Loucy (cell line): ENCODE measurements at regions not wholly inside any gene's neighbourhood (a gene's known extent, or its start where the extent isn't known, plus 50 kb on each side); places are given as distances from the start of the nearest gene placed in this dataset.

Experiments used
- H2AFZ ChIP-seq: fragments of 200-600 bp; sonication (generic); 2 replicates; pipeline ENCODE4 v1.6.0; 2016; ENCODE audit warnings: antibody characterized with exemption, mild to moderate bottlenecking, low read length, moderate library complexity
- H3F3A ChIP-seq: fragments of 200-600 bp; 2 replicates; pipeline ENCODE4 v1.6.0; 2016; ENCODE audit warnings: antibody characterized with exemption, low read depth, mild to moderate bottlenecking
- H3K27me3 ChIP-seq: fragments of 200-600 bp; sonication (generic); 2 replicates; pipeline ENCODE4 v1.6.1; 2014; ENCODE audit warnings: low read length, mild to moderate bottlenecking; ENCODE audit not compliant: insufficient read depth, poor library complexity, severe bottlenecking
- H3K36me3 ChIP-seq: fragments of 200-600 bp; sonication (generic); 2 replicates; pipeline ENCODE4 v1.6.1; 2016; ENCODE audit warnings: low read length; ENCODE audit not compliant: insufficient read depth
- H3K4me1 ChIP-seq: fragments of 200-600 bp; sonication (generic); 2 replicates; pipeline ENCODE4 v1.5.1; 2014; ENCODE audit warnings: low read length, mild to moderate bottlenecking; ENCODE audit not compliant: insufficient read depth, poor library complexity, severe bottlenecking
- H3K4me2 ChIP-seq: fragments of 200-600 bp; sonication (generic); 2 replicates; pipeline ENCODE4 v1.6.0; 2014; ENCODE audit warnings: antibody characterized with exemption, low read length, low read depth, mild to moderate bottlenecking; ENCODE audit not compliant: poor library complexity, severe bottlenecking
- H3K4me3 ChIP-seq: fragments of 200-600 bp; sonication (generic); 2 replicates; pipeline ENCODE4 v1.5.1; 2014; ENCODE audit warnings: low read length, mild to moderate bottlenecking, mixed read lengths; ENCODE audit not compliant: poor library complexity, severe bottlenecking
- H3K79me2 ChIP-seq: fragments of 200-600 bp; sonication (generic); 2 replicates; pipeline ENCODE4 v1.6.1; 2014; ENCODE audit warnings: low read length; ENCODE audit not compliant: insufficient read depth
- H3K9ac ChIP-seq: fragments of 200-600 bp; sonication (generic); 2 replicates; pipeline ENCODE4 v1.6.0; 2014; ENCODE audit warnings: mild to moderate bottlenecking, low read depth, low read length, moderate library complexity; ENCODE audit not compliant: poor library complexity, severe bottlenecking
- H3K9me2 ChIP-seq: fragments of 200-600 bp; sonication (generic); replicated peaks from 2 replicates; pipeline ENCODE4 v1.6.1; 2016; ENCODE audit warnings: low read depth, low read length, mixed read lengths
- H3K9me3 ChIP-seq: fragments of 200-600 bp; sonication (generic); 2 replicates; pipeline ENCODE4 v1.6.1; 2014; ENCODE audit warnings: mild to moderate bottlenecking, antibody characterized with exemption, low read length, low read depth; ENCODE audit not compliant: insufficient read depth
- H4K20me1 ChIP-seq: fragments of 200-600 bp; sonication (generic); 2 replicates; pipeline ENCODE4 v1.6.0; 2014; ENCODE audit warnings: antibody characterized with exemption, low read length, mild to moderate bottlenecking; ENCODE audit not compliant: insufficient read depth, poor library complexity, severe bottlenecking
- EZH2phosphoT487 ChIP-seq: fragments of 200-600 bp; IDR thresholded peaks from 2 replicates; pipeline ENCODE4 v1.6.1; 2018; ENCODE audit warnings: antibody characterized with exemption, mild to moderate bottlenecking, moderate library complexity, borderline replicate concordance
- TF ChIP-seq, protein P1 (sequence below): fragments of 200-600 bp; sonication (generic); conservative IDR thresholded peaks from 2 replicates; pipeline ENCODE4 v1.5.1; 2014; ENCODE audit warnings: mild to moderate bottlenecking, antibody characterized with exemption, low read length

DNA sequence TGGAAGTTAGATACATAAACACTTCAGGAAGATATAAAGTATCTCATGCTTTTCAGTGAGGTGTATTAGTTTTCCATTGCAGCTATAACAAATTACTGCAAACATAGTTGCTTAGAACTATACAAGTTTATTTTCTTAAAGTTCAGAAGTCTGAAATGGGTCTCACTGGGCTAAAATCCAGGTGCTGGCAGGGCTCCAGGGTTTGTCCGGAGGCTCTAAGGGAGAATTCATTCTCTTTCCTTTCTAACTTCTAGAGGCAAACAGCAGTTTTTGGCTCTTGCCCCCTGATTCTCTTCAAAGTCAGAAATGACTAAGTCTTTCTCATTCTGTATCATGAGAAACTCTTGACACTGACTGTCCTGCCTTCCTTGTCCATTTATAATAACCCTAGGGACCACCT, 138.8 kb downstream of the AASDHPPT start:
- no peak for TF ChIP-seq EZH2phosphoT487
- TF ChIP-seq, protein P1, sequence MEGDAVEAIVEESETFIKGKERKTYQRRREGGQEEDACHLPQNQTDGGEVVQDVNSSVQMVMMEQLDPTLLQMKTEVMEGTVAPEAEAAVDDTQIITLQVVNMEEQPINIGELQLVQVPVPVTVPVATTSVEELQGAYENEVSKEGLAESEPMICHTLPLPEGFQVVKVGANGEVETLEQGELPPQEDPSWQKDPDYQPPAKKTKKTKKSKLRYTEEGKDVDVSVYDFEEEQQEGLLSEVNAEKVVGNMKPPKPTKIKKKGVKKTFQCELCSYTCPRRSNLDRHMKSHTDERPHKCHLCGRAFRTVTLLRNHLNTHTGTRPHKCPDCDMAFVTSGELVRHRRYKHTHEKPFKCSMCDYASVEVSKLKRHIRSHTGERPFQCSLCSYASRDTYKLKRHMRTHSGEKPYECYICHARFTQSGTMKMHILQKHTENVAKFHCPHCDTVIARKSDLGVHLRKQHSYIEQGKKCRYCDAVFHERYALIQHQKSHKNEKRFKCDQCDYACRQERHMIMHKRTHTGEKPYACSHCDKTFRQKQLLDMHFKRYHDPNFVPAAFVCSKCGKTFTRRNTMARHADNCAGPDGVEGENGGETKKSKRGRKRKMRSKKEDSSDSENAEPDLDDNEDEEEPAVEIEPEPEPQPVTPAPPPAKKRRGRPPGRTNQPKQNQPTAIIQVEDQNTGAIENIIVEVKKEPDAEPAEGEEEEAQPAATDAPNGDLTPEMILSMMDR, result no peak
- no peaks in the 10 kb centered on the region for H3K36me3 ChIP-seq
- no peak overlapping the region for H3K9ac ChIP-seq
- H3K79me2 ChIP-seq, result no peaks in the 10 kb centered on the region
- H3K4me3 ChIP-seq, result no peak overlapping the region
- H3K9me2 ChIP-seq, result no peaks in the 10 kb centered on the region
- 0 out of 2 replicates have a peak, but pooled peaks cover 2% of the 10 kb centered on the region for H3K9me3 ChIP-seq
- no peak overlapping the region for H2AFZ ChIP-seq
- no peaks in the 10 kb centered on the region for H3F3A ChIP-seq
- H3K4me2 ChIP-seq, result no peak overlapping the region
- H4K20me1 ChIP-seq, result no peaks in the 10 kb centered on the region
- no peaks in the 10 kb centered on the region for H3K27me3 ChIP-seq
- no peaks in the 10 kb centered on the region for H3K4me1 ChIP-seq

DNA sequence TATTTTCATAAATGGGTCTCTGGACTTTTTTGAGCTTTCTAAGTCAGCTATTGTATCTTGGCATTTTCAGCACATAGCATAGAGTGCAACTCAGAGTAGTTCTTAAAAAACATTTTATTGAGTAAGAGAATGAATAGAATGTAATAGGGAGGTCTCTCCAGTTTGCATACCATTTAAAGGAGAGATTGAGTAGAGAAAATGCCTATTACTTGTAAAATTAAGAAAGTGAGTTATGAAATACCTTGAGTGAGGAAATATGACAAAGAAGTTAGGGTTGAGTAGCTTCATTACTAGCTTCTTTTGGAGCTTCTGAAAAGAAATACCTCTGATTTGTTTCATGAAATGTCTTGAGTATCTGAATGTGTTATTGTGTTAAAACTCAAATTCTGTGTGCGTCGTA, 140.0 kb downstream of the AASDHPPT start:
- Histone ChIP-seq H3K4me1 (no peaks in the 10 kb centered on the region), H4K20me1 (no peaks in the 10 kb centered on the region), H3K9ac (no peak overlapping the region), H2AFZ (no peak overlapping the region), H3F3A (no peaks in the 10 kb centered on the region), H3K36me3 (no peaks in the 10 kb centered on the region), H3K9me3 (0 out of 2 replicates have a peak, but pooled peaks cover 2% of the 10 kb centered on the region), H3K4me3 (no peak overlapping the region), H3K27me3 (no peaks in the 10 kb centered on the region), H3K79me2 (no peaks in the 10 kb centered on the region), H3K4me2 (no peak overlapping the region), H3K9me2 (no peaks in the 10 kb centered on the region)
- no peak for TF ChIP-seq EZH2phosphoT487
- TF ChIP-seq, protein P1, result no peak

DNA sequence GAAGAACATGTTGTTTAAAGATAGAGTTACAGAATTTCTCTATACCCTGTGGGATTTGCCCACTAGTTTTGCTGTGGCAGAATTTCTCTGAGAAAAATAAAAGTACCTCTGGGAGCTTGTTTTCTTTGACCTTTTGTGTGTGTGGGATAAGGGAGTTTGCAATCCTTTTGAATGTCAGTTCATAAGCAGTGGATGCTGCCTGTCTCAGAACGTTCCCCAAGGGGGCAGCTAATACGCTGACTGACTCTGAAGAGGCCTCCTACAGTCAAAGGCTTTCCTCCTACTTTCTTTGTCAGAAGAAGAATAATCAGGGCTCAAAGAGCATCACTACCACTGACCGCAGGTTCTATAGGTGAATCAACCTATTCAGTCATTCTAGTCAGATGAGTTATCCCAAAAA, 140.6 kb downstream of the AASDHPPT start:
- Histone ChIP-seq H3K4me3 (no peak overlapping the region), H3K9me3 (0 out of 2 replicates have a peak, but pooled peaks cover 2% of the 10 kb centered on the region), H3K4me1 (no peaks in the 10 kb centered on the region), H3K9ac (no peak overlapping the region), H3F3A (no peaks in the 10 kb centered on the region), H3K27me3 (no peaks in the 10 kb centered on the region), H3K4me2 (no peak overlapping the region), H3K36me3 (no peaks in the 10 kb centered on the region), H3K9me2 (no peaks in the 10 kb centered on the region), H2AFZ (no peak overlapping the region), H4K20me1 (no peaks in the 10 kb centered on the region), H3K79me2 (no peaks in the 10 kb centered on the region)
- TF ChIP-seq EZH2phosphoT487, result no peak

DNA sequence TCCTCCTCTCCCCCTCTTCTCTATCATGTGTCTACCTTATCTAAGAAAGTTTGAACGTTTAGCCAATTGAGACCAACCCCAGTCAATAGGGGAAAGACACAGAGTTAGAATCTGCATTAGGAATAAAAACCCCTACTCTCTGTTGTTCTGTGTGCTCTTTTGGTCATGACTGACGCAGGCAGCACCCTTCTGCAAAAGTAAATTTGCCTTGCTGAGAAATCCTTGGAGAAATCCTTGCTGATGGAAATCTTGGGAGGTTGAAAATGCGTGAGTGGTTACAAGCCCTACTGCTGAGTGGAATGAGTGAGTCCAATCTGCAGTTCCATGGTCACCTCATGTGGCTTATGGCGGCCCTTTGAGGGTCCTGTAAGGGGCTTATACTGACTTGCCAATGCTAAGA, 145.2 kb downstream of the AASDHPPT start:
- Histone ChIP-seq H3K4me1 (no peaks in the 10 kb centered on the region), H3F3A (no peaks in the 10 kb centered on the region), H3K36me3 (no peaks in the 10 kb centered on the region), H3K9ac (no peak overlapping the region), H2AFZ (no peak overlapping the region), H4K20me1 (no peaks in the 10 kb centered on the region), H3K27me3 (no peaks in the 10 kb centered on the region), H3K4me2 (no peak overlapping the region), H3K9me3 (0 out of 2 replicates have a peak, but pooled peaks cover 2% of the 10 kb centered on the region), H3K79me2 (no peaks in the 10 kb centered on the region), H3K4me3 (no peak overlapping the region), H3K9me2 (no peaks in the 10 kb centered on the region)
- TF ChIP-seq, protein P1, result no peak
- TF ChIP-seq EZH2phosphoT487, result no peak
